ENCODE measurements at regions not wholly inside any gene's neighbourhood (a gene's known extent, or its start where the extent isn't known, plus 50 kb on each side); places are given as distances from the start of the nearest gene placed in this dataset.

DNA sequence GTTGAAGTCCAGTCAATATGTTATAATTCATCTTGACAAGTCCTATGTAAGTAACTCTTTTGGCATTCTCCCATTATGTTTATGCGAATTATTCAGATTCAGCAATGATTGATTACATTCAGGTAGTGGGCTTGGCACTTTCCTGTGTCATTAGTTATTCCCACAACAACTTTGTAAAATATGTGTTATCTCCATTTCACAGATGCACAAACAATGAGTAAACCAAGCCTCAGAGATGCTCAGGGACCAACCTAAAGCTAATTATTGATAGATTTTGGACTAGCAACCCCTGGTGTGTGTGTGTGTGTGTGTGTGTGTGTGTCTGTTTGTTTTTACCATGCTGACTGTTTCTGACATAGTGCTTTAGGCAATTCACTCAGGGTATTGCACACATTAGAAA is 371.1 kb upstream of the C1orf87 start:
- TF ChIP-seq CTCF (conservative IDR thresholded peaks at IDR 0.05 in 1 of 2, IDR thresholded peaks at IDR 0.05 in 1 of 2; ENCODE audit: low read depth in 1 of 2, low read length in 2 of 2) (no peak), EZH2 (IDR thresholded peaks at IDR 0.05; ENCODE audit: low read length, missing control alignments) (no peak)

Measured in fibroblast of lung (primary cell).